CD4-positive, alpha-beta T cell (primary cell): ENCODE measurements at regions not wholly inside any gene's neighbourhood (a gene's known extent, or its start where the extent isn't known, plus 50 kb on each side); places are given as distances from the start of the nearest gene placed in this dataset.

Source experiments
- ATAC-seq: fragments of 200-7000 bp; cut with Tn5 transposase; one replicate; pipeline ENCODE4 v1.10.0; 2022; ENCODE audit warnings: mild to moderate bottlenecking; ENCODE audit not compliant: poor library complexity
- CTCF ChIA-PET: fragments of 350-600 bp; sonication (Branson Sonifier 250); formaldehyde crosslinking; loops from one replicate; lab custom pipeline; 2021; ENCODE audit warnings: antibody characterized with exemption, inconsistent platforms; lab: Charles Lee
- POLR2A ChIA-PET: fragments of 350-600 bp; sonication (Branson Sonifier 250); formaldehyde crosslinking; loops from one replicate; lab custom pipeline; 2021; ENCODE audit warnings: antibody characterized with exemption, inconsistent platforms; lab: Charles Lee
- DNase-seq, 14 experiments: peaks; one replicate each; pipeline ENCODE4 v3.0.0-alpha.2; 2013 to 2020; ENCODE audit warnings: mixed read lengths in 2 of 14
- H3K27ac ChIP-seq, 2 donors: one replicate each; pipeline versions ENCODE4 v1.5.1 to v1.7.0; 2013; ENCODE audit warnings: low read length in 2 of 2, low read depth in 1 of 2, mild to moderate bottlenecking in 1 of 2
- H3K27me3 ChIP-seq, 2 experiments: 1 replicate in 1 of 2; 2 replicates in 1 of 2; pipeline versions ENCODE4 v1.6.1 to v1.7.0; 2013; ENCODE audit warnings: low read length in 2 of 2, control low read depth in 1 of 2, mild to moderate bottlenecking in 1 of 2, moderate library complexity in 1 of 2; ENCODE audit not compliant: insufficient read depth in 2 of 2, control insufficient read depth in 1 of 2
- H3K36me3 ChIP-seq: one replicate; pipeline ENCODE4 v1.6.1; 2013; ENCODE audit warnings: low read length, control low read depth; ENCODE audit not compliant: insufficient read depth
- H3K4me1 ChIP-seq: one replicate; pipeline ENCODE4 v1.6.1; 2013; ENCODE audit warnings: low read length, control low read depth; ENCODE audit not compliant: insufficient read depth
- H3K4me3 ChIP-seq: one replicate; pipeline ENCODE4 v1.5.1; 2013; ENCODE audit warnings: mild to moderate bottlenecking, low read length, moderate library complexity
- H3K9me3 ChIP-seq, 2 experiments: 1 replicate in 1 of 2; 2 replicates in 1 of 2; pipeline versions ENCODE4 v1.6.1 to v1.7.0; 2013; ENCODE audit warnings: low read length in 2 of 2, mild to moderate bottlenecking in 2 of 2, control low read depth in 1 of 2, moderate library complexity in 1 of 2; ENCODE audit not compliant: control insufficient read depth in 1 of 2, insufficient read depth in 1 of 2
- H3K27ac Mint-ChIP-seq: one replicate; pipeline ENCODE4 v1.8.0; 2020; ENCODE audit warnings: mixed read lengths
- H3K27me3 Mint-ChIP-seq: one replicate; pipeline ENCODE4 v1.8.0; 2021; ENCODE audit warnings: mixed read lengths
- H3K36me3 Mint-ChIP-seq: one replicate; pipeline ENCODE4 v1.8.0; 2021; ENCODE audit warnings: low read depth, mixed read lengths
- H3K4me1 Mint-ChIP-seq: one replicate; pipeline ENCODE4 v1.8.0; 2021; ENCODE audit warnings: low read depth, mixed read lengths
- H3K4me3 Mint-ChIP-seq: one replicate; pipeline ENCODE4 v1.8.0; 2020; ENCODE audit warnings: mild to moderate bottlenecking, mixed read lengths
- H3K9me3 Mint-ChIP-seq: one replicate; pipeline ENCODE4 v1.8.0; 2020; ENCODE audit warnings: mixed read lengths
- CTCF ChIP-seq: fragments of 200-600 bp; IDR thresholded peaks from one replicate; pipeline ENCODE4 v1.8.0; 2022; ENCODE audit warnings: antibody characterized with exemption, mild to moderate bottlenecking
- intact Hi-C, 2 experiments: fragments of 100-400 bp; cut with DNase I in 1 of 2; cut with micrococcal nuclease in 1 of 2; formaldehyde crosslinking; loops; one replicate each; pipeline versions ENCODE4 v1.15.1 to v1.9.0; 2023 to 2025; cut with DNase I, micrococcal nuclease

GRCh38 chr1:4395676-4396075 is 258.7 kb upstream of the AJAP1 start:
- Histone ChIP-seq H3K36me3 (no peaks in the 10 kb centered on the region), H3K4me1 (no peaks in the 10 kb centered on the region), H3K27ac (no peak overlapping the region), H3K4me3 (no peak overlapping the region), H3K9me3 (peaks cover 5 to 13% of the 10 kb centered on the region in 2 experiments), H3K27me3 (peaks cover 0 to 2% of the 10 kb centered on the region in 2 experiments)
- intact Hi-C loops, result no loop called here
- Mint-ChIP-seq H3K36me3 (no peaks in the 10 kb centered on the region), H3K27me3 (peaks cover 16% of the 10 kb centered on the region), H3K27ac (no peak overlapping the region), H3K4me1 (no peaks in the 10 kb centered on the region), H3K4me3 (no peak overlapping the region), H3K9me3 (peaks cover 5% of the 10 kb centered on the region)
- ChIA-PET POLR2A (no interaction called here), CTCF (no interaction called here)
- ATAC-seq (no peak), DNase-seq (no peak)
- no peak for TF ChIP-seq CTCF

- no peak overlapping the region for H3K4me3 Mint-ChIP-seq
- no peak overlapping the region for H3K27ac Mint-ChIP-seq
- no peak overlapping the region for H3K27ac ChIP-seq
Observed at GRCh38 chr1:4396551-4396950, 257.9 kb upstream of the AJAP1 start.

GRCh38 chr1:4397196-4397595 is 257.2 kb upstream of the AJAP1 start:
- ChIA-PET POLR2A (no interaction called here), CTCF (no interaction called here)
- Histone ChIP-seq H3K36me3 (no peaks in the 10 kb centered on the region), H3K4me3 (no peak overlapping the region), H3K27ac (no peak overlapping the region), H3K27me3 (no peaks in the 10 kb centered on the region), H3K4me1 (no peaks in the 10 kb centered on the region), H3K9me3 (peaks cover 5 to 7% of the 10 kb centered on the region in 2 experiments)
- ATAC-seq, result no peak
- TF ChIP-seq CTCF, result no peak
- Mint-ChIP-seq H3K9me3 (peaks cover 5% of the 10 kb centered on the region), H3K27me3 (peaks cover 4% of the 10 kb centered on the region), H3K27ac (no peak overlapping the region), H3K4me1 (no peaks in the 10 kb centered on the region), H3K4me3 (no peak overlapping the region), H3K36me3 (no peaks in the 10 kb centered on the region)
- DNase-seq, result no peak
- intact Hi-C loops, result no loop called here

More at GRCh38 chr1:4396551-4396950, 257.9 kb upstream of the AJAP1 start:
- ChIA-PET POLR2A (no interaction called here), CTCF (no interaction called here)
- no peak for TF ChIP-seq CTCF
- DNase-seq, result no peak
- Histone ChIP-seq H3K9me3 (peaks cover 5 to 7% of the 10 kb centered on the region in 2 experiments), H3K4me3 (no peak overlapping the region), H3K27me3 (no peaks in the 10 kb centered on the region), H3K4me1 (no peaks in the 10 kb centered on the region), H3K36me3 (no peaks in the 10 kb centered on the region)
- Mint-ChIP-seq H3K4me1 (no peaks in the 10 kb centered on the region), H3K36me3 (no peaks in the 10 kb centered on the region), H3K9me3 (peaks cover 5% of the 10 kb centered on the region), H3K27me3 (peaks cover 10% of the 10 kb centered on the region)
- intact Hi-C loops, result no loop called here
- no peak for ATAC-seq
